HepG2 (cell line): ENCODE measurements at regions not wholly inside any gene's neighbourhood (a gene's known extent, or its start where the extent isn't known, plus 50 kb on each side); places are given as distances from the start of the nearest gene placed in this dataset.

Source experiments
- AHR ChIP-seq: IDR thresholded peaks from 2 replicates; pipeline ENCODE4 v1.6.1; 2018; ENCODE audit warnings: missing genetic modification reagents, missing compliant biosample characterization
- DPF2 ChIP-seq: sonication (generic); formaldehyde crosslinking; IDR thresholded peaks from 2 replicates; pipeline ENCODE4 v1.4.0; 2020; ENCODE audit warnings: mild to moderate bottlenecking, low read depth, missing genetic modification reagents, borderline replicate concordance
- DRAP1 ChIP-seq: IDR thresholded peaks from 2 replicates; pipeline ENCODE4 v1.6.1; 2016; ENCODE audit warnings: missing genetic modification reagents, missing compliant biosample characterization
- E2F1 ChIP-seq: sonication (generic); formaldehyde crosslinking; IDR thresholded peaks from 2 replicates; pipeline ENCODE4 v1.5.0; 2020; ENCODE audit warnings: missing genetic modification reagents
- FOXK2 ChIP-seq: fragments of 450-650 bp; IDR thresholded peaks from 2 replicates; pipeline ENCODE4 v1.6.1; 2016
- GRHL1 ChIP-seq: sonication (generic); formaldehyde crosslinking; conservative IDR thresholded peaks from 2 replicates; pipeline ENCODE4 v1.8.0; 2022; ENCODE audit warnings: missing genetic modification reagents
- IKZF4 ChIP-seq: sonication (generic); formaldehyde crosslinking; IDR thresholded peaks from 2 replicates; pipeline ENCODE4 v1.5.1; 2020; ENCODE audit warnings: borderline replicate concordance, mild to moderate bottlenecking, low read depth, missing genetic modification reagents; ENCODE audit errors: not compliant biosample characterization
- NR2F2 ChIP-seq: IDR thresholded peaks from 2 replicates; pipeline ENCODE4 v1.6.1; 2012; ENCODE audit warnings: low read depth, inconsistent platforms, borderline replicate concordance
- ONECUT2 ChIP-seq: sonication (generic); formaldehyde crosslinking; IDR thresholded peaks from 2 replicates; pipeline ENCODE4 v1.4.0; 2020; ENCODE audit warnings: missing genetic modification reagents
- PHB2 ChIP-seq: fragments of 450-650 bp; IDR thresholded peaks from 2 replicates; pipeline ENCODE4 v1.6.1; 2018; ENCODE audit not compliant: partially characterized antibody
- PRDM10 ChIP-seq: sonication (generic); formaldehyde crosslinking; IDR thresholded peaks from 2 replicates; pipeline ENCODE4 v1.4.0; 2020; ENCODE audit warnings: low read depth, missing genetic modification reagents
- PRDM15 ChIP-seq: sonication (generic); formaldehyde crosslinking; IDR thresholded peaks from 2 replicates; pipeline ENCODE4 v1.4.0; 2020; ENCODE audit warnings: missing genetic modification reagents
- SRSF9 ChIP-seq: fragments of 200-400 bp; formaldehyde crosslinking; IDR thresholded peaks from 2 replicates; pipeline ENCODE4 v1.6.1; 2018; ENCODE audit warnings: borderline replicate concordance, mild to moderate bottlenecking, low read depth, low read length; ENCODE audit not compliant: insufficient read depth, poor library complexity, severe bottlenecking
- ZNF329 ChIP-seq: sonication (generic); formaldehyde crosslinking; IDR thresholded peaks from 2 replicates; pipeline ENCODE4 v1.9.0; 2021; ENCODE audit warnings: low read depth, mild to moderate bottlenecking, missing genetic modification reagents
- ZNF468 ChIP-seq: sonication (generic); formaldehyde crosslinking; IDR thresholded peaks from 2 replicates; pipeline ENCODE4 v1.8.0; 2022; ENCODE audit warnings: mild to moderate bottlenecking, moderate library complexity, missing genetic modification reagents
- ZNF484 ChIP-seq: sonication (generic); formaldehyde crosslinking; IDR thresholded peaks from 2 replicates; pipeline ENCODE4 v1.5.1; 2020; ENCODE audit warnings: mild to moderate bottlenecking, low read depth, missing genetic modification reagents, borderline replicate concordance
- ZNF777 ChIP-seq: sonication (generic); formaldehyde crosslinking; IDR thresholded peaks from 2 replicates; pipeline ENCODE4 v1.4.0; 2020; ENCODE audit warnings: missing genetic modification reagents
- ZSCAN22 ChIP-seq: sonication (generic); formaldehyde crosslinking; IDR thresholded peaks from 2 replicates; pipeline ENCODE4 v1.4.0; 2020; ENCODE audit warnings: mild to moderate bottlenecking, missing genetic modification reagents

- TF ChIP-seq IKZF4 (CRISPR knock-in tag) (no peak), GRHL1 (CRISPR knock-in tag) (no peak), PHB2 (no peak), DPF2 (peak; percentile 73; the same call in 1 of the 2 replicates), DRAP1 (peak; percentile 66; the same call in 1 of the 2 replicates), PRDM10 (peak; percentile 45; the same call in 1 of the 2 replicates), PRDM15 (no peak), FOXK2 (peak; percentile 91), ZNF468 (CRISPR knock-in tag) (no peak), ZNF329 (CRISPR knock-in tag) (no peak), SRSF9 (no peak), ONECUT2 (CRISPR knock-in tag) (no peak), AHR (no peak), NR2F2 (no peak), ZNF777 (CRISPR knock-in tag) (no peak), ZNF484 (CRISPR knock-in tag) (no peak), E2F1 (no peak), ZSCAN22 (CRISPR knock-in tag) (no peak)
Observed at GRCh38 chr9:70470050-70471015, 55.9 kb upstream of the KLF9 start (continued).
